Ectodermal cell (in vitro differentiated cells): ENCODE measurements at regions not wholly inside any gene's neighbourhood (a gene's known extent, or its start where the extent isn't known, plus 50 kb on each side); places are given as distances from the start of the nearest gene placed in this dataset.

ENCODE experiments used
- H3K27ac ChIP-seq: 2 replicates; pipeline ENCODE4 v1.7.0; 2013; ENCODE audit warnings: mild to moderate bottlenecking, low read depth, low read length; ENCODE audit not compliant: insufficient read depth, poor library complexity, severe bottlenecking
- H3K27me3 ChIP-seq: 2 replicates; pipeline ENCODE4 v1.7.0; 2013; ENCODE audit warnings: mild to moderate bottlenecking, low read length; ENCODE audit not compliant: insufficient read depth, control insufficient read depth, poor library complexity, severe bottlenecking
- H3K36me3 ChIP-seq: one replicate; pipeline ENCODE4 v1.7.0; 2013; ENCODE audit warnings: low read length; ENCODE audit not compliant: control insufficient read depth, insufficient read depth
- H3K4me1 ChIP-seq: one replicate; pipeline ENCODE4 v1.7.0; 2013; ENCODE audit warnings: low read length; ENCODE audit not compliant: control insufficient read depth, insufficient read depth
- H3K4me3 ChIP-seq: 2 replicates; pipeline ENCODE4 v1.7.0; 2013; ENCODE audit warnings: low read depth, low read length, control low read depth; ENCODE audit not compliant: insufficient read depth
- H3K9me3 ChIP-seq: 2 replicates; pipeline ENCODE4 v1.7.0; 2013; ENCODE audit warnings: mild to moderate bottlenecking, low read length, moderate library complexity; ENCODE audit not compliant: control insufficient read depth
- WGBS, 2 experiments: methylation state at CpG; one replicate each; pipeline ENCODE4 v1.1.7; 2013; ENCODE audit warnings: missing lambda C conversion rate in 2 of 2; 5-methylcytosine and 5-hydroxymethylcytosine counted together

GRCh38 chr12:127582074-127582473 lies 684.9 kb upstream of the TMEM132C start:
- Histone ChIP-seq H3K9me3 (no peaks in the 10 kb centered on the region), H3K27me3 (no peaks in the 10 kb centered on the region), H3K36me3 (no peaks in the 10 kb centered on the region), H3K4me3 (no peak overlapping the region), H3K27ac (no peak overlapping the region), H3K4me1 (no peaks in the 10 kb centered on the region)
- WGBS, 2 experiments, result 86 to 92% methylated on average over 6 of the region's 6 CpGs

- H3K9me3 ChIP-seq, result no peaks in the 10 kb centered on the region
- H3K4me3 ChIP-seq, result no peak overlapping the region
- no peak overlapping the region for H3K27ac ChIP-seq
- H3K36me3 ChIP-seq, result no peaks in the 10 kb centered on the region
- H3K27me3 ChIP-seq, result no peaks in the 10 kb centered on the region
- H3K4me1 ChIP-seq, result no peaks in the 10 kb centered on the region
- 83 to 89% methylated on average over 4 of the region's 4 CpGs for WGBS, 2 experiments
Measured at GRCh38 chr12:127583041-127583440, 683.9 kb upstream of the TMEM132C start.

GRCh38 chr12:127588249-127588648 lies 678.7 kb upstream of the TMEM132C start:
- H3K4me1 ChIP-seq, result peaks cover 11% of the 10 kb centered on the region
- H3K36me3 ChIP-seq, result no peaks in the 10 kb centered on the region
- no peak overlapping the region for H3K4me3 ChIP-seq
- 67 to 73% methylated on average over 7 of the region's 7 CpGs for WGBS, 2 experiments
- H3K27me3 ChIP-seq, result no peaks in the 10 kb centered on the region
- no peak overlapping the region for H3K27ac ChIP-seq
- H3K9me3 ChIP-seq, result no peaks in the 10 kb centered on the region

- H3K27ac ChIP-seq, result no peak overlapping the region
- H3K9me3 ChIP-seq, result no peaks in the 10 kb centered on the region
- no peaks in the 10 kb centered on the region for H3K27me3 ChIP-seq
- H3K36me3 ChIP-seq, result no peaks in the 10 kb centered on the region
- H3K4me3 ChIP-seq, result no peak overlapping the region
- WGBS, 2 experiments, result 94 to 100% methylated on average over 1 of the region's 1 CpG
- H3K4me1 ChIP-seq, result peaks cover 14% of the 10 kb centered on the region
Measured at GRCh38 chr12:127589541-127589940, 677.4 kb upstream of the TMEM132C start.

- no peaks in the 10 kb centered on the region for H3K9me3 ChIP-seq
Measured at GRCh38 chr12:127590868-127591267, 676.1 kb upstream of the TMEM132C start.

GRCh38 chr12:127592245-127592644 lies 674.7 kb upstream of the TMEM132C start:
- peaks cover 23% of the 10 kb centered on the region for H3K4me1 ChIP-seq
- H3K27me3 ChIP-seq, result no peaks in the 10 kb centered on the region
- WGBS, 2 experiments, result 77% methylated on average over 5 of the region's 5 CpGs
- no peak overlapping the region for H3K4me3 ChIP-seq
- no peak overlapping the region for H3K27ac ChIP-seq
- no peaks in the 10 kb centered on the region for H3K36me3 ChIP-seq
- H3K9me3 ChIP-seq, result no peaks in the 10 kb centered on the region

More at GRCh38 chr12:127590868-127591267, 676.1 kb upstream of the TMEM132C start:
- Histone ChIP-seq H3K4me1 (peaks cover 23% of the 10 kb centered on the region), H3K4me3 (no peak overlapping the region), H3K27ac (no peak overlapping the region), H3K36me3 (no peaks in the 10 kb centered on the region), H3K27me3 (no peaks in the 10 kb centered on the region)
- 72 to 86% methylated on average over 4 of the region's 4 CpGs for WGBS, 2 experiments

- Histone ChIP-seq H3K4me1 (peaks cover 23% of the 10 kb centered on the region), H3K4me3 (no peak overlapping the region), H3K9me3 (no peaks in the 10 kb centered on the region), H3K36me3 (no peaks in the 10 kb centered on the region), H3K27ac (peak overlapping the region; percentile 44), H3K27me3 (no peaks in the 10 kb centered on the region)
- WGBS, 2 experiments, result 5 to 7% methylated on average over 6 of the region's 6 CpGs
Measured at GRCh38 chr12:127594351-127594970, 672.5 kb upstream of the TMEM132C start.

GRCh38 chr12:127595506-127595905 lies 671.5 kb upstream of the TMEM132C start:
- Histone ChIP-seq H3K4me1 (peaks cover 23% of the 10 kb centered on the region), H3K36me3 (no peaks in the 10 kb centered on the region), H3K27me3 (no peaks in the 10 kb centered on the region), H3K27ac (no peak overlapping the region), H3K4me3 (no peak overlapping the region), H3K9me3 (no peaks in the 10 kb centered on the region)
- 86 to 89% methylated on average over 4 of the region's 4 CpGs for WGBS, 2 experiments

GRCh38 chr12:127596891-127597290 lies 670.1 kb upstream of the TMEM132C start:
- no peak overlapping the region for H3K27ac ChIP-seq
- 97 to 100% methylated on average over 4 of the region's 4 CpGs for WGBS, 2 experiments
- no peaks in the 10 kb centered on the region for H3K27me3 ChIP-seq
- peaks cover 12% of the 10 kb centered on the region for H3K4me1 ChIP-seq
- no peaks in the 10 kb centered on the region for H3K9me3 ChIP-seq
- no peak overlapping the region for H3K4me3 ChIP-seq
- no peaks in the 10 kb centered on the region for H3K36me3 ChIP-seq

- no peaks in the 10 kb centered on the region for H3K27me3 ChIP-seq
- 90 to 92% methylated on average over 7 of the region's 7 CpGs for WGBS, 2 experiments
- no peak overlapping the region for H3K4me3 ChIP-seq
- H3K9me3 ChIP-seq, result no peaks in the 10 kb centered on the region
- peaks cover 10% of the 10 kb centered on the region for H3K4me1 ChIP-seq
- H3K36me3 ChIP-seq, result no peaks in the 10 kb centered on the region
- H3K27ac ChIP-seq, result no peak overlapping the region
Measured at GRCh38 chr12:127599436-127599835, 667.5 kb upstream of the TMEM132C start.

- no peak overlapping the region for H3K27ac ChIP-seq
- peaks cover 3% of the 10 kb centered on the region for H3K4me1 ChIP-seq
- no peaks in the 10 kb centered on the region for H3K9me3 ChIP-seq
- no peaks in the 10 kb centered on the region for H3K27me3 ChIP-seq
- no peaks in the 10 kb centered on the region for H3K36me3 ChIP-seq
- H3K4me3 ChIP-seq, result no peak overlapping the region
- 61 to 90% methylated on average over 3 of the region's 3 CpGs for WGBS, 2 experiments
Measured at GRCh38 chr12:127600211-127600610, 666.8 kb upstream of the TMEM132C start.
